ENCODE measurements at regions not wholly inside any gene's neighbourhood (a gene's known extent, or its start where the extent isn't known, plus 50 kb on each side); places are given as distances from the start of the nearest gene placed in this dataset.

DNA sequence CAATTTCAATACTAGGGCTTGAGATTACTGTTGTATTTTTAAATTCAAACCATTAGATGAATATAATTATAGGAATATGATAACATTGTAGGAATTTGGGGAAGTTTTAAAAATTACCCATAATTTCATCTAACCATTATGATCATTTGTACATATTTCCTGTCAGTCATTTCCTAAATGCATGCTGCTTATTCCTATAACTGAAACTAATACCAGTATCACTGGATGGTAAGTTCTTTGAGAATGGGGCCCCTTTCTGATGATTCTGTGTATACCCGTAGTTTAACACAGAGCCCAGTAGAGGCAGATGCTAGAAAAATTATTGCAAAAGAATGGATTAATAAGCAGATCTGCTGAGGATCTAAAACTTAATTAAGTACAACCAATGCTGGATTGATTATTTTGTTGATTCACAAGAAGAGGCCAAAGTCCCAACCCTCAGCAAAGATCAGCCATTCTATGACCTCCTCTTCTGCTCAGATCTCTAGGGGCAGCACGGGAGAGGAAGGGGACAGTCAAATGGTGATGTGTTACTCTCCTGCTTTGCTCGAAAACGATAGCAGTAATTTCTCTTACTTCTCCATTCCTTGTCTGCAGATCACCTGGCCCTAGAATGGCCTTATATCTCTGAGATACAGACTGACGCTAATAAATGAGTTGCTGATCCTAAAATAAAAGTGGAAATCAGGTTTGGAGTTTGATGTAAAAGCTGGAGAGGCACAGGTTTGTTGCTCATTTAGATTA lies 69.5 kb upstream of the PELI1 start:
- CTCF ChIA-PET: interaction anchor here (0.6 to 3.0 kb wide), 7 partner anchors 9 to 625 kb away, joined by 3 to 20 read pairs (median 7); partner anchors contain the start of genes MDH1 and WDPCP
- Mint-ChIP-seq H3K4me3 (peak overlapping the region; percentile 52), H3K36me3 (ENCODE audit: low read depth) (peaks cover 16% of the 10 kb centered on the region), H3K27ac (peak overlapping the region; percentile 93), H3K4me1 (peaks cover 55% of the 10 kb centered on the region), H3K27me3 (no peaks in the 10 kb centered on the region), H3K9me3 (peaks cover 3% of the 10 kb centered on the region)
- DNase-seq: no peak
- POLR2A ChIA-PET: interaction anchor here (1.2 kb wide), 1 partner anchor 114 kb away, joined by 4 read pairs; no protein-coding TSS in a partner anchor

- no peaks in the 10 kb centered on the region for H3K27me3 Mint-ChIP-seq
- H3K4me3 Mint-ChIP-seq: peak overlapping the region; percentile 52
- H3K9me3 Mint-ChIP-seq: peaks cover 3% of the 10 kb centered on the region
- H3K36me3 Mint-ChIP-seq (ENCODE audit: low read depth): peaks cover 16% of the 10 kb centered on the region
- peaks cover 52% of the 10 kb centered on the region for H3K4me1 Mint-ChIP-seq
- ChIA-PET CTCF (interaction anchor here (1.1 to 3.0 kb wide), 8 partner anchors 9 to 626 kb away, joined by 3 to 20 read pairs (median 6); partner anchors contain the start of genes MDH1 and WDPCP), POLR2A (interaction anchor here (1.1 kb wide), 1 partner anchor 9 kb away, joined by 6 read pairs; no protein-coding TSS in a partner anchor)
- peak overlapping the region; percentile 93 for H3K27ac Mint-ChIP-seq
- DNase-seq: peak; percentile 45
Measured at GRCh38 chr2:64214281-64215115, 70.3 kb upstream of the PELI1 start.

GRCh38 chr2:64217198-64217869 lies 73.1 kb upstream of the PELI1 start:
- ChIA-PET CTCF (interaction anchor here (1.7 kb wide), 1 partner anchor 13 kb away, joined by 4 read pairs; no protein-coding TSS in a partner anchor), POLR2A (no interaction called here)
- peaks cover 6% of the 10 kb centered on the region for H3K36me3 Mint-ChIP-seq (ENCODE audit: low read depth)
- H3K27me3 Mint-ChIP-seq: no peaks in the 10 kb centered on the region
- DNase-seq: no peak
- H3K27ac Mint-ChIP-seq: peak overlapping the region; percentile 22
- peaks cover 3% of the 10 kb centered on the region for H3K9me3 Mint-ChIP-seq
- no peak overlapping the region for H3K4me3 Mint-ChIP-seq
- peaks cover 49% of the 10 kb centered on the region for H3K4me1 Mint-ChIP-seq

GRCh38 chr2:64218137-64218802 lies 74.0 kb upstream of the PELI1 start:
- ChIA-PET CTCF (no interaction called here), POLR2A (no interaction called here)
- Mint-ChIP-seq H3K4me1 (peaks cover 50% of the 10 kb centered on the region), H3K9me3 (peaks cover 3% of the 10 kb centered on the region), H3K4me3 (no peak overlapping the region), H3K27me3 (no peaks in the 10 kb centered on the region), H3K27ac (no peak overlapping the region), H3K36me3 (ENCODE audit: low read depth) (peaks cover 11% of the 10 kb centered on the region)
- DNase-seq: no peak

DNA sequence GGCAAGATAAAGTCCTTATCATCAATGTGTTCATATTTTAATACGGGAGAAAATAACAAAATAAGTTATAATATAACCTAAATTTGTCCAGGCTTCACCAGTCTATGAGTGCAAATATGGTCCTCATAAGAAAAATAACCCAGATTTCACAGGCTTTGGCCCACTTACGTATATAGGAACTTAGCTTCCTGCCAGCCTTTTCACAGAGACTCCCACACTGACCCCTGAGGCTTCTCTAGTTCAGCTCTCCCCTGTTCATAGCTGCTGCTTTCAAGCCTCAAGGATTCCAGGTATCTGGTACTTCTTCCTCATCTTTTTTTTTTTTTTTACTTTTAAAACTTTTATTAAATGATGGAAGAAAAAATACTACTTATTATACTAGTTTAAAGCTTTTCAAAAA lies 74.9 kb upstream of the PELI1 start:
- Mint-ChIP-seq H3K4me1 (peaks cover 48% of the 10 kb centered on the region), H3K9me3 (peaks cover 3% of the 10 kb centered on the region), H3K27me3 (no peaks in the 10 kb centered on the region), H3K4me3 (no peak overlapping the region), H3K36me3 (ENCODE audit: low read depth) (peaks cover 10% of the 10 kb centered on the region), H3K27ac (no peak overlapping the region)
- ChIA-PET CTCF (interaction anchor here (0.6 to 1.0 kb wide), 3 partner anchors 8 to 375 kb away, joined by 3 read pairs; no protein-coding TSS in a partner anchor), POLR2A (no interaction called here)
- no peak for DNase-seq

DNA sequence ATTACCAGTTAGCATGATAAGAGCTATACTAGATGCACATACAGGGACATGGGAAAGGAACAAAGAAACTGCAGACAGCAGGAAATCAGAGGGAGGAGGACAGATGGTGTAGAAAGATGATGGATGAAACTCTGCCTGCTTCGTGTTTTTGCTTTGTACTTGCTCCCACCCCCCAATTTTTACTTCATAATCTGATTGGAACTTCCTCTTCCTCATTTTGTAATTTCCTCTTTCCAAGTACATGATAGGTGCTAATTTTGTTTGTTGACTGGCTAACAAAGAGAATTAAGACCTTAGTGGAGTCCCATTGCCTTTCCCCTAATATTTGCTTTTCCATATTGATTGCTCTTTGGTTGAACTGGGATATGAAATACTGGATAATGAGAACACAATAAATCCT lies 76.0 kb upstream of the PELI1 start:
- Mint-ChIP-seq H3K4me1 (peaks cover 39% of the 10 kb centered on the region), H3K9me3 (peaks cover 3% of the 10 kb centered on the region), H3K36me3 (ENCODE audit: low read depth) (peaks cover 10% of the 10 kb centered on the region), H3K4me3 (no peak overlapping the region), H3K27ac (no peak overlapping the region), H3K27me3 (no peaks in the 10 kb centered on the region)
- DNase-seq: no peak
- CTCF ChIA-PET: interaction anchor here (1.0 kb wide), 1 partner anchor 15 kb away, joined by 3 read pairs; no protein-coding TSS in a partner anchor
- POLR2A ChIA-PET: no interaction called here

DNA sequence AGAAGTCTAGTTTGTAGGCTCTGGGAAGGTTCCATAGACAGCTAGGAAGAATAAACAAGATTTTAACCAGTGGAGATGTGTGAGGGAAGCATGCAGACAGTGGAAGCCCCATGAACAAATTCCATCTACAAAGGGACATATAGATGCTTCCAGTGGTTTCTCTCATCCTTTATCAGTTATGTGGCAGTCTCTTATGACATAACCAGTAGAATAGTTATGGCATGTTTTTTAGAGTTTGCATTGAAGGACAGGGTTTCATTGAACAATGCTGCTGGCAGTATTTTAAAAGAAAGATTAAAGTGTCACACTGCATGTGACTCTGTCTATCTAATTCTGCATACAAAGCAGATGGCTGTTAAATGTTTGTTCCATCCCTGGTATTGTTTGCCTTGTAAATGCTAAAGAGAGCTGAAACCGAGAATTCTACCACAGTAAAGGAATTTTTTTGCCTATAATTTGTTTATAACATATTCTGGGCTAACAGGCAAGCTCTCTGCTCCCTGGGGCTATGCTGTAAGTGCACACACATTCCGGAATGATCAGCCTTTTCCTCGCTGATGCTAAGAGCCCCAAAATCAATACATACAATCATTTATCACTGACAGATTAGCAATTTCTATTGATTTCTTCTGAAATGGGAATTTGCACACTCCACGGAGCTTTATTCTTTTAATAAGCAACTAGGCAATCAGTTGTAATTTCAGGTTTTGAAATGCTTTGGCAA lies 76.8 kb upstream of the PELI1 start:
- ChIA-PET CTCF (interaction anchor here (1.0 kb wide), 1 partner anchor 15 kb away, joined by 3 read pairs; no protein-coding TSS in a partner anchor), POLR2A (interaction anchor here (0.6 kb wide), 1 partner anchor 71 kb away, joined by 3 read pairs; no protein-coding TSS in a partner anchor)
- peaks cover 39% of the 10 kb centered on the region for H3K4me1 Mint-ChIP-seq
- peaks cover 3% of the 10 kb centered on the region for H3K9me3 Mint-ChIP-seq
- peaks cover 10% of the 10 kb centered on the region for H3K36me3 Mint-ChIP-seq (ENCODE audit: low read depth)
- no peaks in the 10 kb centered on the region for H3K27me3 Mint-ChIP-seq
- no peak overlapping the region for H3K4me3 Mint-ChIP-seq
- no peak for DNase-seq
- H3K27ac Mint-ChIP-seq: no peak overlapping the region

GRCh38 chr2:64221935-64222334 lies 77.7 kb upstream of the PELI1 start:
- no peaks in the 10 kb centered on the region for H3K9me3 Mint-ChIP-seq
- no peak for DNase-seq
- peak overlapping the region; percentile 6 for H3K27ac Mint-ChIP-seq
- no peaks in the 10 kb centered on the region for H3K27me3 Mint-ChIP-seq
- H3K4me1 Mint-ChIP-seq: peaks cover 37% of the 10 kb centered on the region
- H3K4me3 Mint-ChIP-seq: no peak overlapping the region
- ChIA-PET CTCF (interaction anchor here (0.7 to 2.6 kb wide), 5 partner anchors 10 to 159 kb away, joined by 3 to 8 read pairs (median 3); no protein-coding TSS in a partner anchor), POLR2A (no interaction called here)
- peaks cover 6% of the 10 kb centered on the region for H3K36me3 Mint-ChIP-seq (ENCODE audit: low read depth)

GRCh38 chr2:64222351-64222750 lies 78.1 kb upstream of the PELI1 start:
- Mint-ChIP-seq H3K27me3 (peaks cover 4% of the 10 kb centered on the region), H3K9me3 (no peaks in the 10 kb centered on the region), H3K4me1 (peaks cover 37% of the 10 kb centered on the region), H3K4me3 (no peak overlapping the region), H3K36me3 (ENCODE audit: low read depth) (peaks cover 6% of the 10 kb centered on the region), H3K27ac (peak overlapping the region; percentile 85)
- POLR2A ChIA-PET: no interaction called here
- DNase-seq: no peak
- CTCF ChIA-PET: interaction anchor here (0.7 to 3.7 kb wide), 11 partner anchors 7 to 160 kb away, joined by 3 to 13 read pairs (median 3); no protein-coding TSS in a partner anchor

- ChIA-PET CTCF (interaction anchor here (0.9 to 3.7 kb wide), 11 partner anchors 8 to 109 kb away, joined by 3 to 13 read pairs (median 3); no protein-coding TSS in a partner anchor), POLR2A (interaction anchor here (1.2 kb wide), 1 partner anchor 8 kb away, joined by 6 read pairs; no protein-coding TSS in a partner anchor)
- peaks cover 40% of the 10 kb centered on the region for H3K4me1 Mint-ChIP-seq
- H3K36me3 Mint-ChIP-seq (ENCODE audit: low read depth): peaks cover 6% of the 10 kb centered on the region
- H3K4me3 Mint-ChIP-seq: no peak overlapping the region
- no peaks in the 10 kb centered on the region for H3K9me3 Mint-ChIP-seq
- peaks cover 4% of the 10 kb centered on the region for H3K27me3 Mint-ChIP-seq
- peak overlapping the region; percentile 85 for H3K27ac Mint-ChIP-seq
- DNase-seq: no peak
Measured at GRCh38 chr2:64223055-64223454, 78.8 kb upstream of the PELI1 start.

DNA sequence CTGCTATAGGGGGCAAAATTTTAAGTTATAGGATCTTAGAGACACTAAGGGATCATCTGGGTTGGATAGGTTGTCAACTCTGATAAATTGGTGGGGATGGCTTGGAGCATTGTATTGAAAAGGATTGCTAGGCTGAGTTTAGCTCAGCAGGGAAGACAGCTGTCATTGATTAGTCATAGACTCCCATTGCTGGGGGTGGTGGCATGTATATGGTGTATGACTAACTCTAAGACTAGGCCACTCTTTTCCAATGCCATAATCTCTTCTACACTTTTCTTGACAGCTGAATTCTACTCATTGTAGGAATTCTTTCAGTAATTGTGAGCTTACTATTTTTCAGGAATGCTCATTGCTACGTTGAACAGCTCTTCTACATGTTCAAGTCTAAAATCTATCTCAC lies 81.3 kb upstream of the PELI1 start:
- CTCF ChIA-PET: interaction anchor here (1.6 to 3.7 kb wide), 3 partner anchors 10 to 21 kb away, joined by 3 to 20 read pairs (median 10); no protein-coding TSS in a partner anchor
- DNase-seq: no peak

More for the DNA sequence above, 81.3 kb upstream of the PELI1 start:
- Mint-ChIP-seq H3K4me1 (peaks cover 43% of the 10 kb centered on the region), H3K4me3 (no peak overlapping the region), H3K9me3 (no peaks in the 10 kb centered on the region), H3K27me3 (peaks cover 6% of the 10 kb centered on the region), H3K36me3 (ENCODE audit: low read depth) (peaks cover 6% of the 10 kb centered on the region), H3K27ac (no peak overlapping the region)
- POLR2A ChIA-PET: no interaction called here
